ENCODE measurements at regions not wholly inside any gene's neighbourhood (a gene's known extent, or its start where the extent isn't known, plus 50 kb on each side); places are given as distances from the start of the nearest gene placed in this dataset.

DNA sequence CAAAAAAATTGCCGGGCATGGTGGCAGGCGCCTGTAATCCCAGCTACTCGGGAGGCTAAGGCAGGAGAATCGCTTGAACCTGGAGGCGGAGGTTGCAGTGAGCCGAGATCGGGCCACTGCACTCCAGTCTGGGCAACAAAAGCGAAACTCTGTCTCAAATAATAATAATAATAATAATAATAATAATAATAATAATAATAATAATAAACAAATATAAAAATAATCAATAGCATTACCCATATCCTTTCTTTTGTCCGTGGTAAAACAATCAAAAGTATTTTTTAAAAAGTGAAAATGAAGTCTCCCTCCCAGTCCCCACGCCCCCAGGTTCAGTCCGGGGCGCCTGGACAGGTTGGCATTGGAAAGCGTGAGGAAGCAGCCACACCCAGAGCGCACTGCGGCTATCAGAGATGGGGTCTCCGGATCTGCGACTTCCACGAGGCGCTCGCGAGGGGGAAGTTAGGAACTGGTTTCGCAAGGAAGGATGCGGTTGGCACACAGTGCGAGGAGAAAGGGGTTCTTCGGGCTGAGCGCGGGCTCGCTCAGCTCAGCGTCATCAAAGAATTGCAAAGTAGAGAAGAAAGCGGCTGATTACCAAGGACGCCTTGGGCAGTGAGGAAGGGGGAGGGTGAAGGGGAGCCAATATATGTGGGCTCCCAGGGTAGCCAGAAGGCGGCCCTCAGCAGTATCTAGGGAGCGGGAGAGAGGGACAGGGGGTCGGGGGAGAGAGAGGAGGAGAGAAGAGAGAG lies 69.5 kb upstream of the EPHB3 start:
- no peaks in the 10 kb centered on the region for H3K4me1 ChIP-seq (ENCODE audit: control insufficient read depth in 1 of 2, insufficient read depth in 2 of 2, low read length in 2 of 2)
- H3K4me3 ChIP-seq (replicated peaks in 1 of 2; ENCODE audit: low read depth in 1 of 2, low read length in 2 of 2), result no peak overlapping the region
- TF ChIP-seq JUND (IDR thresholded peaks at IDR 0.05) (no peak), POLR2AphosphoS5 (IDR thresholded peaks at IDR 0.05; ENCODE audit: low read depth, low read length) (no peak), SIN3A (IDR thresholded peaks at IDR 0.05; ENCODE audit: low read depth) (no peak), YY1 (IDR thresholded peaks at IDR 0.05; ENCODE audit: extremely low read depth, insufficient replicate concordance, low read depth, low read length) (no peak), RAD21 (IDR thresholded peaks at IDR 0.05; ENCODE audit: low read depth) (no peak)
- TF ChIP-seq, protein P1, sequence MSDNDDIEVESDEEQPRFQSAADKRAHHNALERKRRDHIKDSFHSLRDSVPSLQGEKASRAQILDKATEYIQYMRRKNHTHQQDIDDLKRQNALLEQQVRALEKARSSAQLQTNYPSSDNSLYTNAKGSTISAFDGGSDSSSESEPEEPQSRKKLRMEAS (IDR thresholded peaks at IDR 0.05), result no peak
- TF ChIP-seq, protein P2, sequence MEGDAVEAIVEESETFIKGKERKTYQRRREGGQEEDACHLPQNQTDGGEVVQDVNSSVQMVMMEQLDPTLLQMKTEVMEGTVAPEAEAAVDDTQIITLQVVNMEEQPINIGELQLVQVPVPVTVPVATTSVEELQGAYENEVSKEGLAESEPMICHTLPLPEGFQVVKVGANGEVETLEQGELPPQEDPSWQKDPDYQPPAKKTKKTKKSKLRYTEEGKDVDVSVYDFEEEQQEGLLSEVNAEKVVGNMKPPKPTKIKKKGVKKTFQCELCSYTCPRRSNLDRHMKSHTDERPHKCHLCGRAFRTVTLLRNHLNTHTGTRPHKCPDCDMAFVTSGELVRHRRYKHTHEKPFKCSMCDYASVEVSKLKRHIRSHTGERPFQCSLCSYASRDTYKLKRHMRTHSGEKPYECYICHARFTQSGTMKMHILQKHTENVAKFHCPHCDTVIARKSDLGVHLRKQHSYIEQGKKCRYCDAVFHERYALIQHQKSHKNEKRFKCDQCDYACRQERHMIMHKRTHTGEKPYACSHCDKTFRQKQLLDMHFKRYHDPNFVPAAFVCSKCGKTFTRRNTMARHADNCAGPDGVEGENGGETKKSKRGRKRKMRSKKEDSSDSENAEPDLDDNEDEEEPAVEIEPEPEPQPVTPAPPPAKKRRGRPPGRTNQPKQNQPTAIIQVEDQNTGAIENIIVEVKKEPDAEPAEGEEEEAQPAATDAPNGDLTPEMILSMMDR (IDR thresholded peaks at IDR 0.05 in 2 of 3, conservative IDR thresholded peaks at IDR 0.05 in 1 of 3; ENCODE audit: borderline replicate concordance in 1 of 3, insufficient read depth in 1 of 3, low read depth in 2 of 3, low read length in 2 of 3), result no peak
- TF ChIP-seq, protein P3, sequence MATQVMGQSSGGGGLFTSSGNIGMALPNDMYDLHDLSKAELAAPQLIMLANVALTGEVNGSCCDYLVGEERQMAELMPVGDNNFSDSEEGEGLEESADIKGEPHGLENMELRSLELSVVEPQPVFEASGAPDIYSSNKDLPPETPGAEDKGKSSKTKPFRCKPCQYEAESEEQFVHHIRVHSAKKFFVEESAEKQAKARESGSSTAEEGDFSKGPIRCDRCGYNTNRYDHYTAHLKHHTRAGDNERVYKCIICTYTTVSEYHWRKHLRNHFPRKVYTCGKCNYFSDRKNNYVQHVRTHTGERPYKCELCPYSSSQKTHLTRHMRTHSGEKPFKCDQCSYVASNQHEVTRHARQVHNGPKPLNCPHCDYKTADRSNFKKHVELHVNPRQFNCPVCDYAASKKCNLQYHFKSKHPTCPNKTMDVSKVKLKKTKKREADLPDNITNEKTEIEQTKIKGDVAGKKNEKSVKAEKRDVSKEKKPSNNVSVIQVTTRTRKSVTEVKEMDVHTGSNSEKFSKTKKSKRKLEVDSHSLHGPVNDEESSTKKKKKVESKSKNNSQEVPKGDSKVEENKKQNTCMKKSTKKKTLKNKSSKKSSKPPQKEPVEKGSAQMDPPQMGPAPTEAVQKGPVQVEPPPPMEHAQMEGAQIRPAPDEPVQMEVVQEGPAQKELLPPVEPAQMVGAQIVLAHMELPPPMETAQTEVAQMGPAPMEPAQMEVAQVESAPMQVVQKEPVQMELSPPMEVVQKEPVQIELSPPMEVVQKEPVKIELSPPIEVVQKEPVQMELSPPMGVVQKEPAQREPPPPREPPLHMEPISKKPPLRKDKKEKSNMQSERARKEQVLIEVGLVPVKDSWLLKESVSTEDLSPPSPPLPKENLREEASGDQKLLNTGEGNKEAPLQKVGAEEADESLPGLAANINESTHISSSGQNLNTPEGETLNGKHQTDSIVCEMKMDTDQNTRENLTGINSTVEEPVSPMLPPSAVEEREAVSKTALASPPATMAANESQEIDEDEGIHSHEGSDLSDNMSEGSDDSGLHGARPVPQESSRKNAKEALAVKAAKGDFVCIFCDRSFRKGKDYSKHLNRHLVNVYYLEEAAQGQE (IDR thresholded peaks at IDR 0.05; ENCODE audit: low read depth), result no peak
- CTCF ChIA-PET, result no interaction called here
- H3K79me2 ChIP-seq (ENCODE audit: insufficient read depth, low read length), result no peaks in the 10 kb centered on the region
- POLR2A ChIA-PET, result no interaction called here
- ATAC-seq, result no peak
- DNase-seq (ENCODE audit: low read depth, low spot score), result no peak
- H4K20me1 ChIP-seq (ENCODE audit: insufficient read depth), result no peaks in the 10 kb centered on the region
- no peaks in the 10 kb centered on the region for H3K9me2 ChIP-seq (ENCODE audit: insufficient read depth)
- H3K9ac ChIP-seq (ENCODE audit: low read length), result no peak overlapping the region
- no peak overlapping the region for H3K4me2 ChIP-seq (ENCODE audit: low read length)
- intact Hi-C loops (cut with micrococcal nuclease), result no loop called here
- no TSS peak for BruUV-seq (replicated peaks)
- no peak overlapping the region for H3K27ac ChIP-seq (ENCODE audit: low read depth, low read length)
- H2AFZ ChIP-seq (ENCODE audit: low read depth, low read length, poor library complexity, severe bottlenecking), result no peak overlapping the region
- H3K9me3 ChIP-seq (ENCODE audit: control insufficient read depth in 1 of 2, insufficient read depth in 1 of 2, low read depth in 1 of 2, low read length in 2 of 2), result no peaks in the 10 kb centered on the region
- RAD21 ChIA-PET (ENCODE audit: low non-redundant PET in 1 of 2, low total read pairs in 2 of 2, uncharacterized antibody in 2 of 2, unreplicated experiment in 2 of 2), result no interaction called here
- no peaks in the 10 kb centered on the region for H3K36me3 ChIP-seq (ENCODE audit: control insufficient read depth in 1 of 2, insufficient read depth in 2 of 2, low read length in 2 of 2)
- peaks cover 23% of the 10 kb centered on the region for H3K27me3 ChIP-seq (ENCODE audit: insufficient read depth, low read length)
